ENCODE measurements at regions not wholly inside any gene's neighbourhood (a gene's known extent, or its start where the extent isn't known, plus 50 kb on each side); places are given as distances from the start of the nearest gene placed in this dataset.
"Not testable (repeated sequence)": the region's sequence is repeated elsewhere in the genome, so short reads cannot be mapped to it uniquely, and the experiment has no call there.

DNA sequence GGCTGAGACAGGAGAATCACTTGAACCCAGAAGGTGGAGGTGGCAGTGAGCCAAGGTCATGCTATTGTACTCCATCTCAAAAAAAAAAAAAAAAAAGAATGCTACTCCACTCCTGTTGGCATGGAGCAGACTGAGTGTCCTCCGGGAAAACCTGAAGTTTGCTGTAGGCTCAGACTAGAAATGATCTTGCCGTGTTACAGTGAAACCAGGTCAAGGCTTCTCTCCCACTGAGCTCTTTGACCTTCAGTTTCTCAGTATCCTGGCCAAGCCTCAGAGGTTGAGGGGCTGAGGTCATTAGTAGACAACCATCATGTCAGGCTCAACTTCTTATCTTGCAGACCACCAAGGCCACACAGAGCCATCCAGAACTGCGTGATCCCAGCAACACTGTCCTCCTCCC lies 348.6 kb upstream of the ZNF32 start:
- Histone ChIP-seq H3K9me3 (ENCODE audit: control insufficient read depth, insufficient read depth, low read length) (no peaks in the 10 kb centered on the region), H3K36me3 (ENCODE audit: control insufficient read depth, insufficient read depth, low read length) (no peaks in the 10 kb centered on the region), H3K4me3 (ENCODE audit: low read depth, low read length) (no peak overlapping the region), H3K27me3 (ENCODE audit: control insufficient read depth, insufficient read depth, low read length) (no peaks in the 10 kb centered on the region), H3K27ac (ENCODE audit: low read depth, low read length) (no peak overlapping the region), H3K4me1 (ENCODE audit: control insufficient read depth, insufficient read depth, low read length) (no peaks in the 10 kb centered on the region)
- DNase-seq (ENCODE audit: low read depth in 4 of 6, low spot score in 6 of 6) = no peak
- WGBS (ENCODE audit: insufficient coverage) = 88% methylated on average over 1 of the region's 3 CpGs

DNA sequence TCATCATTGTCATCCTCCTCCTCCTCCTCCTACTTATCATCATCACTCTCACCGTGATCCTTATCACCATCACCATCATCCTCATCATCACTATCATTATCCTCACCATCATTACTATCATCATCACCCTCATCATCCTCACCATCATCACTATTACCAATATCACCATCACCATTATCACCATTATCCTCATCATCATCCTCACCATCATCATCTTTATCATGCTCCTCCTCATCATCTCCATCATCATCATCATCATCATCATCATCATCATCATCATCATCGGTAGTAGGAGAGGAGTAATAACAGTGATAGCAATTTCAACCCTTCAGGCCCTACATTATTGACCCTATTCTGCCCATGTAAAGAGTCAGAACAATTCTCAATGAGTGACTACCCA lies 345.9 kb upstream of the ZNF32 start:
- no peaks in the 10 kb centered on the region for H3K9me3 ChIP-seq (ENCODE audit: control insufficient read depth, insufficient read depth, low read length)
- no peak overlapping the region for H3K27ac ChIP-seq (ENCODE audit: low read depth, low read length)
- no peaks in the 10 kb centered on the region for H3K36me3 ChIP-seq (ENCODE audit: control insufficient read depth, insufficient read depth, low read length)
- no peaks in the 10 kb centered on the region for H3K27me3 ChIP-seq (ENCODE audit: control insufficient read depth, insufficient read depth, low read length)
- no peaks in the 10 kb centered on the region for H3K4me1 ChIP-seq (ENCODE audit: control insufficient read depth, insufficient read depth, low read length)
- 94% methylated on average over 1 of the region's 2 CpGs for WGBS (ENCODE audit: insufficient coverage)
- no peak for DNase-seq (ENCODE audit: low read depth in 4 of 6, low spot score in 6 of 6)
- no peak overlapping the region for H3K4me3 ChIP-seq (ENCODE audit: low read depth, low read length)

DNA sequence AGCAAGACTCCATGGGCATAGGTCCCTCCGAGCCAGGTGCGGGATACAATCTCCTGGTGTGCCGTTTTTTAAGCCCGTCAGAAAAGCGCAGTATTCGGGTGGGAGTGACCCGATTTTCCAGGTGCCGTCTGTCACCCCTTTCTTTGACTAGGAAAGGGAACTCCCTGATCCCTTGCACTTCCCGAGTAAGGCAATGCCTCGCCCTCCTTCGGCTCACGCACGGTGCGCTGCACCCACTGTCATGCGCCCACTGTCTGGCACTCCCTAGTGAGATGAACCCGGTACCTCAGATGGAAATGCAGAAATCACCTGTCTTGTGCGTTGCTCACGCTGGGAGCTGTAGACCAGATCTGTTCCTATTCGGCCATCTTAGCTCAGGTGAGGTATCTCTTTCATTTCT lies 344.1 kb upstream of the ZNF32 start:
- not testable (repeated sequence) for H3K9me3 ChIP-seq (ENCODE audit: control insufficient read depth, insufficient read depth, low read length); H3K4me1 ChIP-seq (ENCODE audit: control insufficient read depth, insufficient read depth, low read length); H3K27ac ChIP-seq (ENCODE audit: low read depth, low read length); H3K4me3 ChIP-seq (ENCODE audit: low read depth, low read length); DNase-seq (ENCODE audit: low read depth in 4 of 6, low spot score in 6 of 6); H3K36me3 ChIP-seq (ENCODE audit: control insufficient read depth, insufficient read depth, low read length); H3K27me3 ChIP-seq (ENCODE audit: control insufficient read depth, insufficient read depth, low read length)
- WGBS (ENCODE audit: insufficient coverage) = 91% methylated on average over 12 of the region's 19 CpGs

DNA sequence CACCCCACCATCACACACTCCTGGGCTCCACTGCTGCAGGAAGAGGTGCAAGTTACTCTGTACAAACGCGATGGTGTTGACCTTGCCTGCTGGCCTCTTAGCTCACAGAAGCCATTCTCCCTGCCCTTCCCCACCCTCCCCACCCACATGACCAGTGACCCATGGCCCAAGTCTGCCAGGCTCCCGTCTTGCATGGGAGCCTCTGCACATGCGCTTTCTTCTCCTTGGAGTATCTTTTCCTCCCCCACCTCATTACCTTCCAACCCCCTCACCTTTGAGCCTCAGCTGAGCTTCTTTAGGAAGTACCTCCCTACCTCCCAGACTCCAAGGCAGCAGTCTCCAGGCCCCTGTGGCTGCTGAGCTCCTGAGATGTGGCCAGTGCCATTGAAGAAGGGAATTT lies 337.7 kb upstream of the ZNF32 start:
- Histone ChIP-seq H3K4me3 (ENCODE audit: low read depth, low read length) (no peak overlapping the region), H3K27me3 (ENCODE audit: control insufficient read depth, insufficient read depth, low read length) (no peaks in the 10 kb centered on the region), H3K36me3 (ENCODE audit: control insufficient read depth, insufficient read depth, low read length) (no peaks in the 10 kb centered on the region), H3K9me3 (ENCODE audit: control insufficient read depth, insufficient read depth, low read length) (no peaks in the 10 kb centered on the region), H3K27ac (ENCODE audit: low read depth, low read length) (no peak overlapping the region), H3K4me1 (ENCODE audit: control insufficient read depth, insufficient read depth, low read length) (no peaks in the 10 kb centered on the region)
- 79% methylated on average over 2 of the region's 4 CpGs for WGBS (ENCODE audit: insufficient coverage)
- no peak for DNase-seq (ENCODE audit: low read depth in 4 of 6, low spot score in 6 of 6)

DNA sequence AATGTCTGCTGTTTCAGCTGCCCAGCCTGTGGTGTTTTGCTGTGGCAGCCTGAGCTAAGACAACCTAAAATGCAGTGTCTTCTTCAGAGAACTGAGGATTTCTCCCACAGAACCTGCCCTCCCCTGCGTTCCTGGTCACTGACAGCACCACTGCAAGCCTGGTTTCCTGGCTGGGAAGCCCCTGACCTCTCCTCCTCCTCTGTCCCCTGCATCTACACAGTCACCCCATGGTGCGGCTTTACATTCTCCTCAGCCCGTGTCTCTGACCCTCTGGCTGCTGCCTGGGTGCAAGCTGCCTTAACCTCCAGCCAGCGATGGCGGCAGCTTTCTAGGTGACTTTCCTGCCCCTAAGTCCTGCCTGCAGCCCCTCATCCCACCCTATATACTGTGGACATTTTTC lies 337.3 kb upstream of the ZNF32 start:
- no peaks in the 10 kb centered on the region for H3K36me3 ChIP-seq (ENCODE audit: control insufficient read depth, insufficient read depth, low read length)
- H3K4me3 ChIP-seq (ENCODE audit: low read depth, low read length) = no peak overlapping the region
- H3K27me3 ChIP-seq (ENCODE audit: control insufficient read depth, insufficient read depth, low read length) = no peaks in the 10 kb centered on the region
- 79% methylated on average over 5 of the region's 5 CpGs for WGBS (ENCODE audit: insufficient coverage)
- H3K4me1 ChIP-seq (ENCODE audit: control insufficient read depth, insufficient read depth, low read length) = no peaks in the 10 kb centered on the region
- no peak for DNase-seq (ENCODE audit: low read depth in 4 of 6, low spot score in 6 of 6)
- no peaks in the 10 kb centered on the region for H3K9me3 ChIP-seq (ENCODE audit: control insufficient read depth, insufficient read depth, low read length)
- no peak overlapping the region for H3K27ac ChIP-seq (ENCODE audit: low read depth, low read length)

DNA sequence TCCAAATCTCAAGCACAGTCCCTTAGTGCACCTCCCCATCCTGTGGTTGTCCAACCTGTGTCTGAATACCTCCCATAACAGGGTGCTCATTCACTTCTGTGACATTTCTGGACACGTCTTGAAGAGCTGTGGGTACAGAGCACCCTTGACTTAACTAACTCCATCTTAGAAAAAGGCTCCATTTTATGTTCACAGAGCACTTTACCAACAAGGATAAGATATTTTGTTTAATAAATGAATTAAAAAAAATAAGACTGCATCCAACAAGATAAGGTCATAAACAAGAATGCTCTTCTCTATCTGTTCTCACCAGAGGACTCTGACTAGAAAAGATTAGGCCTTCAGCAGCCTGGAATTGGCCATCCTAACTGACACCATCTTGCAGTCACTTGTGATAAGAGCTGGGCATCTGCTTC lies 335.2 kb upstream of the ZNF32 start:
- 83% methylated on average over 1 of the region's 1 CpG for WGBS (ENCODE audit: insufficient coverage)
- no peaks in the 10 kb centered on the region for H3K9me3 ChIP-seq (ENCODE audit: control insufficient read depth, insufficient read depth, low read length)

DNA sequence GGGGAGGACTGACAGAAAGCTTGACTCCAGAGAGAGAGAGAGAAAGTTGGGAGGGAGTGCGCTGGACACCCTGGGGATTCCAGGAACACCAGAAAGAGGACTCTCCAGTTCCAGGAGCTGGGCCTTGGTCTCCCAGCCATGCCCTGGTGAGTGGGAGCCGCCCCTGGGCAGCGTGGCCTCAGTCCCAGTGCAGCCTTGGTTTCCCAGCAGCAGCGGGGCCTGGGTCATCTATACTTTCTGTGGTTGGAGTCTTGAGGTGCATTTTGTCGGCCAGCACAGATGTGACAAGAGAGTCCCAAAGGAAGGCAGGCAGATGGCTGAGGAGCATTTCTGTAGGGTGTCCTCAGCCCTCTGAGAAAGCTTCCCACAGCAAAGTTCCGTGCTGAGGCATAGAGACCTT lies 334.7 kb upstream of the ZNF32 start:
- DNase-seq (ENCODE audit: low read depth in 4 of 6, low spot score in 6 of 6) = no peak
- 96% methylated on average over 6 of the region's 6 CpGs for WGBS (ENCODE audit: insufficient coverage)
- Histone ChIP-seq H3K27ac (ENCODE audit: low read depth, low read length) (no peak overlapping the region), H3K36me3 (ENCODE audit: control insufficient read depth, insufficient read depth, low read length) (no peaks in the 10 kb centered on the region), H3K4me3 (ENCODE audit: low read depth, low read length) (no peak overlapping the region), H3K4me1 (ENCODE audit: control insufficient read depth, insufficient read depth, low read length) (no peaks in the 10 kb centered on the region), H3K9me3 (ENCODE audit: control insufficient read depth, insufficient read depth, low read length) (no peaks in the 10 kb centered on the region), H3K27me3 (ENCODE audit: control insufficient read depth, insufficient read depth, low read length) (no peaks in the 10 kb centered on the region)

More for the DNA sequence above, 335.2 kb upstream of the ZNF32 start:
- no peak for DNase-seq (ENCODE audit: low read depth in 4 of 6, low spot score in 6 of 6)
- Histone ChIP-seq H3K36me3 (ENCODE audit: control insufficient read depth, insufficient read depth, low read length) (no peaks in the 10 kb centered on the region), H3K27me3 (ENCODE audit: control insufficient read depth, insufficient read depth, low read length) (no peaks in the 10 kb centered on the region), H3K4me1 (ENCODE audit: control insufficient read depth, insufficient read depth, low read length) (no peaks in the 10 kb centered on the region), H3K27ac (ENCODE audit: low read depth, low read length) (no peak overlapping the region), H3K4me3 (ENCODE audit: low read depth, low read length) (no peak overlapping the region)

DNA sequence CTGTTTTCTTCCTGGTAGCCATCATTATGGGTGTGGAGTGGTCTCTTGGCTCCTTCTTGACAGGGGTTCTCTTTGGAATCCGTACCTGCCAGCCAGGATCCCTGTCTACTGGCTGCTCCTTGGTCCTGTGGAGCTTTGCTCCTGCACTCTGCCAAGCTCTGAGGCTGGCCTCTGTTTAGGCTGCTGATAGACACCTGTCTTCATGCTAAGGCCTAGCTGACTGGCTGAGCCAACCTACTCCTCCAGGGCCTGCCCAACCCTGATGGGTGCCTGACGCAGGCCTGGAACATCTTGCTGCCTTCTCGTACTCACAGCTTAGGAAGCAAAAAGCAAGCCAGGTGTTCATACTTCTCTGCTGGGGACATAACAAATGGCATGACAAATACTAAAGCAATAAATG lies 333.6 kb upstream of the ZNF32 start:
- H3K9me3 ChIP-seq (ENCODE audit: control insufficient read depth, insufficient read depth, low read length) = no peaks in the 10 kb centered on the region
- H3K36me3 ChIP-seq (ENCODE audit: control insufficient read depth, insufficient read depth, low read length) = no peaks in the 10 kb centered on the region
- no peak for DNase-seq (ENCODE audit: low read depth in 4 of 6, low spot score in 6 of 6)
- H3K27ac ChIP-seq (ENCODE audit: low read depth, low read length) = no peak overlapping the region
- no peaks in the 10 kb centered on the region for H3K27me3 ChIP-seq (ENCODE audit: control insufficient read depth, insufficient read depth, low read length)
- WGBS (ENCODE audit: insufficient coverage) = 70% methylated on average over 2 of the region's 3 CpGs
- H3K4me3 ChIP-seq (ENCODE audit: low read depth, low read length) = no peak overlapping the region
- no peaks in the 10 kb centered on the region for H3K4me1 ChIP-seq (ENCODE audit: control insufficient read depth, insufficient read depth, low read length)

DNA sequence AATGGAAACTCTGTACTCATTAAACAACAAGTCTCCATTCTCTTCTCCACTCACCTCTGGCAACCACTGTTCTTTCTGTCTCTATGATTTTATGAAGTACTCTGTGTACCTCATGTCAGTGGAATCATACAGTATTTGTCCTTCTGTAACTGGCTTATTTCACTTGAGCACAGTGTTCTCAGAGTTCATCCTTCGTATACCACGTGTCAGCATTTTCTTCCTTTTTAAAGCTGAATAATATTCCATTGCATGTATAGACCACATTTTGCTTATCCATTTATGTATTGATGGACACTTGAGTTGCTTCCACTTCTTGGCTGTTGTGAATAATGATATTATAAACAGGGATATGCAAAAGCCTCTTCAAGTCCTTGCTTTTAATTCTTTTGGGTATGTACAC lies 333.0 kb upstream of the ZNF32 start:
- Histone ChIP-seq H3K36me3 (ENCODE audit: control insufficient read depth, insufficient read depth, low read length) (no peaks in the 10 kb centered on the region), H3K4me3 (ENCODE audit: low read depth, low read length) (no peak overlapping the region), H3K9me3 (ENCODE audit: control insufficient read depth, insufficient read depth, low read length) (no peaks in the 10 kb centered on the region), H3K4me1 (ENCODE audit: control insufficient read depth, insufficient read depth, low read length) (no peaks in the 10 kb centered on the region), H3K27me3 (ENCODE audit: control insufficient read depth, insufficient read depth, low read length) (no peaks in the 10 kb centered on the region), H3K27ac (ENCODE audit: low read depth, low read length) (no peak overlapping the region)
- no peak for DNase-seq (ENCODE audit: low read depth in 4 of 6, low spot score in 6 of 6)
- WGBS (ENCODE audit: insufficient coverage) = no CpG with 5 or more reads among the region's 2 CpGs

DNA sequence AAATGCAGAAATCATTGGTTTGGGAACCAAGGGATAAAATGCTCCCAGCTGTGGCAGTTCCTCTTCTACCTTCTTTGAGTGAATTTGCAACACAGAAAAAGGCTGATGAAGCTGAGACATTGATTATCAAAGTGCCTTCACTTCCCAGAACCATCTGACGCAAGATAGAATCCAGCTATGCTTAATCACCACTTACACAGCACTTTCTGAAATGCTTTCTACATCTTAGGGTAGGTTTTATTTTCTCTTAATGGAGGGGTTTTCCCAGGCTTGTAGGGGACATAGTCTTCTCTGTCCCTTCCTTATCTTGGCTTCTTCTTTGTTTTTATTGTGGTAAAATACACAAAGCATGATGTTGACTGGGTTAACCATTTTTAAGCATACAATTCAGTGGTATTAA lies 332.6 kb upstream of the ZNF32 start:
- Histone ChIP-seq H3K4me1 (ENCODE audit: control insufficient read depth, insufficient read depth, low read length) (no peaks in the 10 kb centered on the region), H3K27ac (ENCODE audit: low read depth, low read length) (no peak overlapping the region), H3K27me3 (ENCODE audit: control insufficient read depth, insufficient read depth, low read length) (no peaks in the 10 kb centered on the region), H3K4me3 (ENCODE audit: low read depth, low read length) (no peak overlapping the region), H3K9me3 (ENCODE audit: control insufficient read depth, insufficient read depth, low read length) (no peaks in the 10 kb centered on the region), H3K36me3 (ENCODE audit: control insufficient read depth, insufficient read depth, low read length) (no peaks in the 10 kb centered on the region)
- no peak for DNase-seq (ENCODE audit: low read depth in 4 of 6, low spot score in 6 of 6)
- no CpG with 5 or more reads among the region's 1 CpG for WGBS (ENCODE audit: insufficient coverage)

All from spinal cord (tissue), 9 donors.